Inferior parietal cortex (tissue), 1 donor: ENCODE measurements at regions not wholly inside any gene's neighbourhood (a gene's known extent, or its start where the extent isn't known, plus 50 kb on each side); places are given as distances from the start of the nearest gene placed in this dataset.
"Not testable (repeated sequence)": the region's sequence is repeated elsewhere in the genome, so short reads cannot be mapped to it uniquely, and the experiment has no call there.

ENCODE experiments used
- DNase-seq: peaks from one replicate; pipeline ENCODE4 v3.0.0-alpha.2; 2016; ENCODE audit errors: extremely low spot score

DNA sequence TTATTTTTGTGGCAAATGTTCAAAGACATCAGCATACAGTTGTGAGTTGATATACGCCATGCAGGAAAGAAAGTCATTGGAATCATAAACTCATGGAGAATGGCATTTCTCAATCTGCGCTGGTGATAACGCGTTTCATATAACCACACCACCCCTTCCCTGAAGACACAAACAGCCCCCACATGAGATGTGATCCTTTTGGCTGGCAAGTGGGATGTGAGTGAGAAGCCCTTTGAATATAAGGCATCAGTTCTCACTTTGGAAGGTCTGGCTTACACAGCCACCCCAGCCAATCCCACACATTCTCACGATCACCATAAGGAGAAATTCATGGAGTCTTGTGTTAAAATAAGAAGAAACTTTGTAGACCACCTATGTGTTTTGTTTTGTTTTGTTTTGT, 725.0 kb downstream of the PRELID2 start:
- no peak for DNase-seq

DNA sequence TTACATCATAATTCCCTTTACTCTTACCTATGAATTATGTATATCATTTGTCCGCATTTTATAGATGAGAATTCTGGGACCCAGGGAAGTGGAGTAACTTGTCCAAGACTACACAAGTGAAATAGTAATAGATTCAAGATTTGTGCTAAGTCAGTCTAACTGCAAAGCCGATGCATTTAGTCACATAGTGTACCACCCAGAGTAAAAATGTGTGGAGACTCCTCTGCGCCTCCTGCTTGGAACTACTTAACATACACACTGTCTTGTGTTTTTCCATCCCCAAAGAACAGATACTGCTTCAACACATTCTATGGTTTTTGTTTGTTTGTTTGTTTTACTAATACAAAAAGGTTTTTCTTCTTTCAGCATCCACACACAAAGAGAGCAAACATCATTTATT, 729.8 kb downstream of the PRELID2 start:
- DNase-seq, result no peak

DNA sequence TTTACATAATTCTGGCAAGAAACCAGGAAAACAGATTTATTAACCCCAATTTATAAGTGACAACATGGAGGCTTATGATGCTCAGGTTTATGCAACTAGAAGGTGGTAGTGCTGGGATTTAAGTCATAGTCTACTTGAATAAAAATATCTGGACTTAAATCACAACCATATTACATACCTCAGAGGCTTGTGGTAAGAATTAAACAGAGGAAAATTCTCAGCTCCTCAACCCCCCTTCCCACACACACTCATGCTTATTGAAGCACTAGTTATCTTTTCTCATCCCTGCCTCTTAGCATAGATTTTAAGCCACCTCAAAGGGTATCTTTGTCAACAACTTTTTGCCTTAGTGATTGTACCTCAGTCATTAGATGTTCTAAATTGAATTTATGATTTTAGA, 731.0 kb downstream of the PRELID2 start:
- DNase-seq, result no peak

DNA sequence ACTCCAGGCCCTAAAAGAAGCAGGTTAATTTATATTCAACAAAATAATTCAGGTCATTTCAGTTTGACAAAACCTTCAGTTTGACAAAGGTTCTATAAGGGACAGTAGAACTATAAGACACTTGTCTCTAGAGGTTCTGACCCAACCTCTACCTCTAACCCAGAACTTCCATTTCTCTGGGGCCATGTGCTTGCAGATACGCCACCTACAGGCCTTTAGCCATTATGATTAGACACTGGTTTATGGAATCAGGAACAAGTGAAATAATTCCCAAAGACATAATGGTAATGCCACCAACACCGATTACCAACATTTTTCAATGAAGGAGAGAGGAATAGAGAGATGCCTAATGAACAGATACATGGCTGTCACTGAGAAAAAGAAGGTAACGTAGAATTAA, 733.9 kb downstream of the PRELID2 start:
- DNase-seq, result no peak

DNA sequence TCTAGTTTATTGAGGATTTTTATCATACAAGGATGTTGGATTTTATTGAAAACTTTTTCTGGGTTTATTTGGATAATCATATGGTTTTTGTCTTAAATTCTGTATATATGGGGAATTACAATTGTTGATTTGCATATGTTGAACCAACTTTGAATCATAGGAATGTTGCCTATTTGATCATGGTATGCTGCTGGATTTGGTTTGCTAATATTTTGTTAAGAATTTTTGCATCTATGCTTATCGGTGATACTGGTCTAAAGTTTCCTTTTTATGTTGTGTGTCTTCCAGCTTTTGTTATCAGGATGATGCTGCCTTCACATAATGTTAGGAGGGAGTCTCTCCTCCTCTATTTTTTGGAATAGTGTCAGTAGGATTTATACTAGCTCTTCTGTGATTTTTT, 745.0 kb downstream of the PRELID2 start:
- DNase-seq, result no peak

DNA sequence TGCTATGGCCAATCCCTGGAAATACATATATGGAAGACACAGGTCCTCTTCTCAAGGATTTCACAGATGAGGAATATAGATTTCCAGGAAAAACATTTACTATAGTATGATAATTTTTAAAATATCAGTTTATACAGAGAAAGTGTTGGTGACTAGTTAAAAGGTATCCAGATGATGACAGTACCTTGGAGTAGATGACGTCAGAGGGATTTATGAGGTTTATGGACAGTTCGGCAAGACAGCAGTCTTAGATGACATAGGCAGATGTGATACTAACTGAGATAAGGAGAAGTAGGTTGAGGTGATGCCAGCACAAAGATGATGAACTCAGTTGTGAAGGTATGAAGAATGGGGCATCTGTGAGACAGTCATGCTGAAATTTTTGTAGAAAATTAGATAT, 750.3 kb downstream of the PRELID2 start:
- no peak for DNase-seq

DNA sequence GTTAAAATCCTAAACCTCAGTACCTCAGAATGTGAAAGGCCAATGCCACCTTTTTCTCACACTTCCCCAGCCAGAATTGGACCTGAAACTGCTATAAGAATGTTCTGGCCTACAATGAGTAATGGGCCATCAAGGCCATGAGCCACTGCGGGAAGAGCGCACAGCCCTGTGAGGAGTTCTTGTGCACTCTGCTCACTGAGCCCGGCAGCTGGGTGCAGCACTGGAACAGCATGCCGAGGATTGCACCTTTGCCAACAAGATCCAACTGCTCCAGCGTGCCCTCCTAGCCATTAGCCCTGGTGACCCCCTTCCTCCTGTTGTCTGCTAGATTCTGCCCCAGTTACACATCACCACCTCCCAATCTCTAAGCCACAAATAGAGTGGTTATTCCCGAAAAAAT, 758.1 kb downstream of the PRELID2 start:
- DNase-seq, result no peak

DNA sequence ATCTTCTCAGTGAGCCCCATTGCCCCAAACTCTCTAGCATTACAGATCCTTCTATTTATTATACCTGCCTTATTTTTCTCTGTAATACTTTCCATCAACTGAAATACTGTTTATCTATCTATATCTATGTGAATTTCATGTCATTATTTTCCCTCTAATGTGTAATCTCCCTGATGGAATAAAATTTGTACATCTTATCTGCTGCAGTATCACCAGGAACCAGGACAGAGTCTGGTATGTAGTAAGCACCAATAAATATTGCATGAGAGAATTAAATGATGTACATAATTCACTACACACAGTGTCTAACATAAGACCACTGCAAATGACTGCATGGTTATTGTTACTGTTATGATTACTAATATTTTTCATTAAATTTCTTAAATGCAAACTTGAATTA, 759.1 kb downstream of the PRELID2 start:
- DNase-seq, result no peak

DNA sequence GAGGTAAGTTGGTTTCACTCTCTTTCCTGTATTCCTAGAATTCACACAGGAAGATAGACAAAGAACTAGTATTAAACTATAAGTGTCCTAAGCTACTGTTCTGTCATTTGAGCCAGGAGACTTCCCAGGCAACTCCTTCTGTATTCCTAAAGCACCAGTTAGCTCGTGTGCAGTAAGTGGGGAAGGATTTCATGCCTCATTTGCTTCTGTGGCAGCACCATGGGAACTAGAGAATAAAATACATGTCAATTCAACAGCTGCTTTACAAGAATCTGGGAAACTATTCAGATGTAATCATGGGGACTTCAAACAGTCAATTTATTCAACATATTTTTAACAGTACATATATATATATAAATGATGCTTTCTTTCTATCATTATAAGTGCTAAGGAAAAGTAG, 762.3 kb downstream of the PRELID2 start:
- no peak for DNase-seq

DNA sequence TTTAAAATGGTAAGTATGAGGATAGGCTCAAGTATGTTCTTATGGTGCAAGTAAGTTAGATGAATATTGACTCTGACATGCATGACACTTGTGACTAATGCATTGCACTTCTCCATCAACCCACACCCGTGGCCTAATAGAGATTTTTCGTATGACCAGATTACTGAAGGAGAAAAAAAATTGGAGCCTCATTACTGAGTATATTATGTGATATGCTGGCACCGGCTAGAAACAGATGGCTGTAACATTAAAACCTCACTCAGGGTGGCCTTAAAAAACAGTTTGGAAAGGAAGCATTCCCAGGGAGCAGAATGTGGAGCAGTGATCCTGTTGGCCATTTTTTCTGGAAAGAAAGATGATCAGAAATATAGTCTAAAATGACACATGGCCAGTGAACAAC, 766.4 kb downstream of the PRELID2 start:
- DNase-seq, result no peak

DNA sequence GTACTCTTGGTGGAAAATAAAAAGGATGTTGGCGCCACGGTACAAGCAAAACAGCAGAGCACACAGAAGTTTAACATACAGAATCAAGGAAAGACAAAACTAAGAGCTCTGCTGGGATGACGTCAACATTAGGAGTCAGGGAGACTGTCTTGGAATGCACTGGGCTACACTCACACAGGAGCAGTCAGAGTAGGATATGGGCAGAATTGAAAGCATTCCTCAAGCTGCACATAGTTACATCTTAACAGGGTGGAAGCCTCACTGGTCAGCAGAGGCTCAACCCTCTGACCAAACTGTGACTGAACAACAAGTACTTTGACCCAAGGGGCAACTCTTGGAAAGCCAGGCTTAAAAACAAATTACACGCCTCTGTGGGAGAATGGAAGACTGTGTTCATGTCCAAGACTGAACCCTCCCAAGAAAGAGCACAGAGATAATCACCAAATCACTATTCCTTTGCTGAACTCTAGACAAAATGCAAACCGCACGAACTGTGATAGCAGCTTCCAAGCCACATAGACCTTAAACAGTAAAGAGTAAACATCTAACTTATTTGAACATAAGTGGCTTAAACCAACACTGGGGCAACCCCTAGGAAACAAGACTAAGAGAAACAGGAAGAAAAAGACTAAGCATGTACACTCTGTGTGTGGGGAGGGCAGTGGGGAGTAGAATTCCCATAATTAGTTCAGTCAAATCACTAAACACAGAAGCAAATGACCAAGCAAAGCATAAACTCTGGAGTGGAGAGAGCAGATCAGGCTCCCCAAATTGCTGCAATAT, 772.7 kb downstream of the PRELID2 start:
- DNase-seq, result no peak

DNA sequence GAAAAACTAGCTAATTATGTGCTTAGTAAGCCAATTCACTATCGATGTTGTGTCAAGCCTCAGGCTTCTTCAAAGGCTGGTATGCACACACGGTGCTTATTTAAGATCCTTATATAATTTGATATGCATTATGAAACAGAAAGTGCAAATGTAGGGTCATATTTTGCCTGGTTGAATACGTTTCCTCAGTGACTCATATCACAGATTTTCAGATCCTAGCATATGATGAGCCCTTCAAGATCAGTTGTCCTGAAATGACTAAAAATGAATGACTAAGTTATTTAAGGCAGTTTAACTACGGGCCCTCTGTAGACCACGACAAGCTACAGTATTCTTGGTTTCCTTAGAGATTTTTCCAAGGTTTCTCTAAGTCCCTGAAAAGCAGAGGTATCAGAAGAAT, 778.3 kb downstream of the PRELID2 start:
- DNase-seq, result peak; percentile 10

DNA sequence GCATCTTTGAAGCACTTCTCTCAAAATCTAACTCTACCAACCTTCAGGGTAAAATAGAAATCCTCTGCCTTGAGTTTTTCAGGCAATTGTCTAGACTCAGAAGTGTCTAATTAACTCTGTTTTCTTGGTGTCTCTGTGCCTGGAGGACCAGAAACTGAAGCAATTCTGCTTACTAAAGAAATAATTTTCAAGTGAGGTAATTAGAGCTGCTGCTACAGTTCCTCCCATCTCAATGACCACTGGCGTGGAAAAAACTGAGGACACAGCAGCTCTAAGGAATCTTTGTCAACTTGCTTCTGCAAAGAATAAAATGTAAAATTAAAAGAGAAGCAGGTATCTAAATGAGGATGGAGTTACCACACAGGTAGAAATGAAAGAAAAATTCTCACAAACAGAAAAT, 785.0 kb downstream of the PRELID2 start:
- DNase-seq, result no peak

DNA sequence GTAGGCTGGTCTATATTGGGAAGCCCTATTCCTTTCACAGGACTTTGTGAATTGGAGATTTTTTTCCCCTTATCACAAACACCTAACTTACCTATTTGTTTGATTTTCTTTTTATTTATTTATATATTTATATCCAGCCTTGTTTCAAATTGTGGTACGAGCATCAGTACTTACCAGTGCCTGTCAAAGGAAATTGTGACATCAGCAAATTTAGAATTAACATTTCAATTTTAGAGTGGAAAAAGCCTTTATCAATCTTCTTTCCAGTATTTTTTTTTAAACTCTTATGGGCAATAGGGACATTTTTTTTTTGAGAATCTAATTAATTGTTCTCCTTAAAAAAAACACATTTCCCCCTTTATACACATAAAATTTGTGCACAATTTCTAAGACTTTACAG, 790.2 kb downstream of the PRELID2 start:
- no peak for DNase-seq

DNA sequence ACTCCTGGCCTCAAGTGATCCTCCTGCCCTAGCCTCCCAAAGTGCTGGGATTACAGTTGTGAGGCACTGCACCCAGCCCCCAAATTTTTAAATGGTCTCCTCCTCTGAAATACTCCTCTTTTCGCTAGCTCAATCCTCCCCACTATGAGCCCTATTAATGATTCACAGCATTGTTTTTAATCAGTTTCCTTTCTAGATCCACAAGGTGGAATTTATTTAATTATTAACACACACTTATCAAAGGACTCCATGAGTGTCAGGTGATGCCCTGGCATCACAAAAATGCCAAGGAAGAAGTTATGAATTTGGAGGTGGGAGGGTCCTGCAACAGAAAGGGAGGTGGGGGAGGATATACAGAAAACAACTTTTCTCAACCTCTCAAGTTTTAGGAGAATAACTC, 806.5 kb downstream of the PRELID2 start:
- no peak for DNase-seq

DNA sequence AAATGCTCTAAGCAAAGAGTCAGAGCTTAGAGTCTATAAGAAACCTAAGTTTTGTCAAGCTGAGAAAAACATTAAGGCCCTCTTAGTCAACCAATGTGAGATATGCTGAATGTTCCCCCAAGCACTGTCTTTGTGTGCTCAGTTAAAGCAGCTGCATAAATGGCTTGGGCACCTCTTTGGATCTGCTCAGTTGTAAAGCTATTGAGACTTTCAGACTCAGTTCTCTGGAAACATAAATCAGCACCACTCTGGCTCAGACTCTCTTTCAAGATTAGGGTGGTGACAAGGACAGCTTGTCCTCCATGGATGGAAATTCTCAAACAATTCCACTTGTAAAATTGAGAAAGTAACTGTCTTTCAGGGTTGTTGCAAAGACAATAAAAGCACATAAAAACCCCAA, 807.9 kb downstream of the PRELID2 start:
- DNase-seq, result no peak

DNA sequence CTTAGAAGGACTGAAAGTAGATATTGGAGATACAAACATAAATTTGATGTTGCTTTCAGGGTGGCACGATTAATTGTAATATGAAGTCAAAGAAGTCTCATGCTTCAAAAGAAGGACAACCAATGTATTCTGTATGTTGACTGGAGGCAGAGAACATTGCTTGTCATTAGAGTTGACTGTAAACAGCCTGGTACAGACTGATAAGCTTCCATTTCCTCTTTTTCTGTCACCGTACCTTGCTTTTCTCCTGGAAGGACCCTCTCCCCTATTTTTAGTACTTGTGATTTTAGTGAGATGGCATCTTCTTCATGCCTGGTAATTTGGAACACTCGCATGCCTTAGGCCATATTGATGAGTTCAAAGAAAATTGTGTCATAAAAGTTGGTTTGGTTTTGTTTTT, 809.4 kb downstream of the PRELID2 start:
- DNase-seq, result no peak

DNA sequence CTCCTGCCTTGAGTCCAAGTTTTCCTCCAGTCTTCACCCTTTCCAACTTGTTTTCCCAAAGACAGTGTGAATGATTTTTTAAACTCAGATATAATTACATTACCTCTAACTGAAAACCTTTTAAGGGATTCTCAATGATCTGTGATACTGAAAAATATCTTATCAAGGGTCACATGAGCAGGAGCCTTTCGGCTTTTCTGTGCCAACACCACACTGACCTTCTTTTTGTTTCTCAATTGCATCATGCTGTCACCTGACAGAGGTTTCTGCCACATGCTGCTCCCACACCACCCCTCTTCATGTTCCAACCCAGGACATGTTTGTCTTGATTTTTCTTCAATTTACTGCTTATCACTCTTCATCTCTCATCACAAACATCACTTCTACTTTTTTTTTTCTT, 820.0 kb downstream of the PRELID2 start:
- DNase-seq, result no peak

DNA sequence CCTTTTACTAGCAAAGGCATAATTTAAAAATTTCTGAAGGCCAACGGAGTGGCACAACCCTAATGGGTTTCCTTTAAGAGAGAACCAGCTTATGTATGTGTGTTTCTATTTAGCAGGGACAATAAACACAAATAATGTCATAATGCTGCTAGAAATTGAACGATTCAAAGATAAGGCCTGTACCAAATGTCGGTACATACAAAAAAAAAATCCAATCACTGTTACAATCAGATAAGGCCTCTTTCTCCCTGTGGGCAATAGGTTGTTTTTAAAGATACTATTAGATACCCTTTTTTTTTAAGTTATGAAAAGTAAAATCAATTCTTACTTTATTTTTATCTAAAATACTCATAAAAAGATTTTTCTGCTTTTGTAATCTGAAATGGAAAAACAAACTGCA, 821.0 kb downstream of the PRELID2 start:
- no peak for DNase-seq

DNA sequence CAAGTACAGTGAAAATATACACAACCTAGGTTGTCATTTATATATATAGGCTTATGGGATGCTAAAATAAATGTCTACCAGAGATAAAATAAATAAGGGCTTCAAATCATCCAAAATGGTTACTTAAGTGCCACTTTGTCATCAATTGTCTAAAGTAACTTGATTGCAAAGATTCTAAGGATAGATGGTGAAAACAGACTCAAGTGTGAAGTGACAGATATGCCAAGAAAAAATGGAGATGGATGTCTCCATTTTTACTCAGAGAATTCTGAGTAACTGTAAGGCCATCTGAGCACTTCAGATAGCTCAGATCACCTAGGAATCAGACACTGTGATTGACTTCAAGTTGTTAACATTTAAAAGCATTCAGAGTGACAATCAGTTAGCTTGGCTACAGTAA, 824.3 kb downstream of the PRELID2 start:
- no peak for DNase-seq

DNA sequence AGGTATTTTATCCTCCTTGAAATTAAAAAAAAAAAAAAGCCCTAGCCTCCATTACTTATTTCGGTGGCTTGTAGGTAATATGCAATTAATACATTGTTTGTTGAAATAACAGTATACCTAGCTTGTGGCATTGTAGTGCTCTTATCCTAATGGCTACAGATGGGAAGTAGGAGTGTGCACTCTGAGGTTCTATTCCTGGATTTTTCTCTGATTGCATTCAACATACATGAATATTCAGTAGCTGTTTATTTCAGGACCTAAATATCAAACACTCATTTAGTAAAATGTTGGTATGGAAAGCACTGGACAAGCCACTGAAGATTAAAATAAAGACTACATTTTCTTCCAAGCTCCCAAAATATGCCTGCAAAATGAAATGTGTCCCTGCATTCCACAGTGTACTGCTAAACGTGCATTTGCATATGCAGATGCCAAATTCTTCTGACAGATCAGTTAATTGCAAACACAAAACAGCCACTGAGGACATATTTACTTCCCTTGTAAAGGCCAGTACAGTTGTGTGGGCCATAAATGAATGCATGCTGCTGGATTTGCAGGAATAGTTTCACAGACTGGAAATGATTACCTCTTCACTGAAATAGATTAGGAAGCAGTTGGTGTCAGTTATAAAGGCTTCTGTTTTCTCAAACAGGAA, 826.1 kb downstream of the PRELID2 start:
- DNase-seq, result peak; percentile 26

DNA sequence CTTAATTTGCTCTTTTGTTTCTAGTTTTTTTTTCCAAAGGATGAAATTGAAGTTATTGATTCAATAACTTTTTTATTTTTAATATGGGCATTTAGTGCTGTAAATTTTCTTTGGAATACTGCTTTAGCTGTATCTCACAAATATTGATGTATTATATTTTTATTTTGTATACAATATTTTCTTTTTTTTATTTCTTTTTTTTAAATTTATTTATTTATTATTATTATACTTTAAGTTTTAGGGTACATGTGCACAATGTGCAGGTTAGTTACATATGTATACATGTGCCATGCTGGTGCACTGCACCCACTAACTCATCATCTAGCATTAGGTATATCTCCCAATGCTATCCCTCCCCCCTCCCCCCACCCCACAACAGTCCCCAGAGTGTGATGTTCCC, 823.7 kb downstream of the KCTD16 start:
- not testable (repeated sequence) for DNase-seq

DNA sequence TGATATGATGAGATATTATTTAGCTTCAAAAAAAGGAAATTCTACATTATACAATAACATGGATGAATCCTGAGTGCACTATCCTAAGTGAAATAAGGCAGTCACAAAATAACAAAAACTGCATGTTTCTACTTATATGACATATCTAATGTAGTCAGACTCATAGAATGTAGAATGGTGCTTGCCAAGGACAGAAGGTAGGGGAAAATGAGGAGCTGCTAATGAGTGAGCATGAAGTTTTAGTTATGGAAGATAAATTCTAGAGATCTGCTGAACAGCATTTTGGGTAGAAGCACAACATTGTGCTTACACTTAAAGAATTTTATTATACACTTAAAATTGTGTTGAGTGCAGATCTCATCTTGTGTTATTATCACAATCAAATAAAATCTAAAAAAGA, 812.4 kb downstream of the KCTD16 start:
- DNase-seq, result no peak
